GM10266 (cell line): ENCODE measurements at regions not wholly inside any gene's neighbourhood (a gene's known extent, or its start where the extent isn't known, plus 50 kb on each side); places are given as distances from the start of the nearest gene placed in this dataset.
"Not testable (repeated sequence)": the region's sequence is repeated elsewhere in the genome, so short reads cannot be mapped to it uniquely, and the experiment has no call there.

Source experiments
- DNase-seq: peaks from one replicate; pipeline ENCODE4 v3.0.0; 2012; ENCODE audit errors: extremely low spot score
- TF ChIP-seq, protein P1 (sequence below): IDR thresholded peaks from 2 replicates; pipeline ENCODE4 v1.5.1; 2012; ENCODE audit warnings: mild to moderate bottlenecking, low read depth; ENCODE audit not compliant: control insufficient read depth, insufficient read depth; ENCODE audit errors: missing control alignments

DNA sequence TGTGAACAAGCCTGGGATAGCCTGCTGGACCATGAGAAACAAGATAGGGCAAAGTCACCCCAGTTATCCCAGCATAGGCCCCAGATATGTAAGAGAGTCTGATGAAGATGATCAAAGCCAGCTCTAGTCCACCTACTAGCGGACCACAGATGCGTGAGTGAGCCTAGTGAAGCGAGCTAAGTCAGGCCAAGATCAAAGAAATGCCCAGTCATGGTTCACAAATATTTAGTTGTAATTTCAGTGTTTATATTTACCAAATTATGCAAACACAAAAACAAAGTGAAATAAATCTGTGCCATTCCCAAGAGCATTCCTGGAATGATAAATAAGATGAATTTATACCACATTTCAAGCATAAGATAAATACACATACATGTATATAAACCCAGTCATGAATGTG is 308.1 kb upstream of the CTNNB1 start:
- DNase-seq: no peak
- TF ChIP-seq, protein P1, sequence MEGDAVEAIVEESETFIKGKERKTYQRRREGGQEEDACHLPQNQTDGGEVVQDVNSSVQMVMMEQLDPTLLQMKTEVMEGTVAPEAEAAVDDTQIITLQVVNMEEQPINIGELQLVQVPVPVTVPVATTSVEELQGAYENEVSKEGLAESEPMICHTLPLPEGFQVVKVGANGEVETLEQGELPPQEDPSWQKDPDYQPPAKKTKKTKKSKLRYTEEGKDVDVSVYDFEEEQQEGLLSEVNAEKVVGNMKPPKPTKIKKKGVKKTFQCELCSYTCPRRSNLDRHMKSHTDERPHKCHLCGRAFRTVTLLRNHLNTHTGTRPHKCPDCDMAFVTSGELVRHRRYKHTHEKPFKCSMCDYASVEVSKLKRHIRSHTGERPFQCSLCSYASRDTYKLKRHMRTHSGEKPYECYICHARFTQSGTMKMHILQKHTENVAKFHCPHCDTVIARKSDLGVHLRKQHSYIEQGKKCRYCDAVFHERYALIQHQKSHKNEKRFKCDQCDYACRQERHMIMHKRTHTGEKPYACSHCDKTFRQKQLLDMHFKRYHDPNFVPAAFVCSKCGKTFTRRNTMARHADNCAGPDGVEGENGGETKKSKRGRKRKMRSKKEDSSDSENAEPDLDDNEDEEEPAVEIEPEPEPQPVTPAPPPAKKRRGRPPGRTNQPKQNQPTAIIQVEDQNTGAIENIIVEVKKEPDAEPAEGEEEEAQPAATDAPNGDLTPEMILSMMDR: no peak

DNA sequence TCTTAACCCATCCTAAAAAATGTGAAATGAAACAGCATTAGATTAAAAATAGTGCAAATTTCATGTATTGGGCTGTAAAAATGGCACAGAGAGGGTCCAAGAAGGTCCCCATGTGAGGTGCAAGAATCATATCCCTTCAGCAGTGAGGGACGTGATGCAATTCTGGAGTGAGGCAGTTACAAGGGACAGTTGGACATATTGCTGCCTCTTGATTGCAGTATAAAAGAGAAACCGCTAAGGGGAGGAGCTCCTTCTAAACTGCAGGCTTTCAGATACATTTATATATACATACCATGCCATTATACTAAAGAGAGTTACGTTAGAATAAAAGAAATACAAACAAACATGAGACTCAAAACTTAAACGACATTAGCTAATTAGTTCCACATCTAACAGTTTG is 304.2 kb upstream of the CTNNB1 start:
- no peak for DNase-seq
- TF ChIP-seq, protein P1: no peak

DNA sequence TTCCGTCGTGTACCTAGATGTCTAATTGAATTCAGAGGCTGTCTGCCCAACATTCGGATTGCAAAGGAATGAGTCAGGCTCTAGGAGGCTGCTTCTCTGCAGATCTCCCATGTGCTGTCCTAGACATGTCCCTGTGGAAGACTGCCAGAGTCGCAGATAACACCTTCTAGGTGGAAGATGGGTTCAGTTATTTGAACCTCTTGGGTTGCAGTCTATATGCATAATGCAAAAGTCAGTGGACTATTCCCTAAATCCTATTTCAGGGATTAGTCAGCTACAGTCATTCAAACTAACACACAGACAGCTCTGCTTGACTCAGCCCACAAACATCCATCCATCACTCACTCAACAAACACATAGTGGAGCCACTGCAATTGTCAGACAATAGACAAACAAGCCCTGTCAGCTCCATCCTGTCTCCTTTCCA is 300.0 kb upstream of the CTNNB1 start:
- DNase-seq: no peak
- TF ChIP-seq, protein P1: no peak

DNA sequence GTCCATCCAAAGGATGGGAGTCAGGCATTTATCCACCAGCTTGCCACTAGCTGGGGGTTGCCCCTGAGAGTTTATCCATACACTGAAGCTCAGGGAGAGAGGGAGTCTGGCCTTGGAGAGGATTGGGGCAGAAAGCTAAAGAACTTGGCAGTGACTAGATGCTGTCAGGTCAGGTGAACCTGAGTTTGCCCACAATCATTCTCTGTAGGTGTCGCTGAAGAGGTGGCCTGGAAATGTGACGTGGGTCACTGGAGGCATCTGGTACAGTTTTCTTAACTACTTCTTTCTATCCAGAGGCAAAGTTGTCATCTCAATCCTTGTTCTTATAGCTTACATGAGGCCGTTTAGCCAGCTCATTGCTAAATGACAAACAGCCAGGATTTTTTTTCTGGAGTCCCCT is 298.0 kb upstream of the CTNNB1 start:
- no peak for DNase-seq
- TF ChIP-seq, protein P1: no peak

DNA sequence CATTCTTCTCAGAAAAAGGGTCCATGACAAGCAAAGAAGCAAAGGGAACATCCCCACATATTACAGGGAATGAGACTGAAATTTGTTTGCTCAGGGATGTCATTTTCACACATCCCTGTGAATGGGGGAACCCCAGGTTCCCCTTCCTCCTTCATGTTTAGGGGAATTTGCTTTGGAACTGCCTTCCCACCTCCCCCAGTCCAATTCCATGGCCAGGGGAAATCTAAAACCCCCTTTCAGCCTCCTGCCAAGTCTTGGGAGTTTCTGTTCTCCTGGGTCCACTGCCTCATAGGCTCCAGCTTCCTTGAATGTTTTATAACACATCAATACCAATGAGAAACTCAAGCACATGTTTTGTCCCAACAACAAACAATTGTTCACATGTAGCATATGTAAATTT is 297.5 kb upstream of the CTNNB1 start:
- TF ChIP-seq, protein P1: no peak
- no peak for DNase-seq

DNA sequence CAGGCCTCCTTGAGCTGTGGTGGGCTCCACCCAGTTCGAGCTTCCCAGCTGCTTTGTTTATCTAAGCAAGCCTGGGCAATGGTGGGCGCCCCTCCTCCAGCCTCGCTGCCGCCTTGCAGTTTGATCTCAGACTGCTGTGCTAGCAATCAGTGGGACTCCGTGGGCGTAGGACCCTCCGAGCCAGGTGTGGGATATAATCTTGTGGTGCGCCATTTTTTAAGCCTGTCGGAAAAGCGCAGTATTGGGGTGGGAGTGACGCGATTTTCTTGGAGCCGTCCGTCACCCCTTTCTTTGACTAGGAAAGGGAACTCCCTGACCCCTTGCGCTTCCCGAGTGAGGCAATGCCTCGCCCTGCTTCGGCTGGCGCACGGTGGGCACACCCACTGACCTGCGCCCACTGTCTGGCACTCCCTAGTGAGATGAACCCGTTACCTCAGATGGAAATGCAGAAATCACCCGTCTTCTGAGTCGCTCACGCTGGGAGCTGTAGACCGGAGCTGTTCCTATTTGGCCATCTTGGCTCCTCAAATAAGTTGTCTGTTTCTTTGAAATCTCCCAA is 291.3 kb upstream of the CTNNB1 start:
- not testable (repeated sequence) for DNase-seq

DNA sequence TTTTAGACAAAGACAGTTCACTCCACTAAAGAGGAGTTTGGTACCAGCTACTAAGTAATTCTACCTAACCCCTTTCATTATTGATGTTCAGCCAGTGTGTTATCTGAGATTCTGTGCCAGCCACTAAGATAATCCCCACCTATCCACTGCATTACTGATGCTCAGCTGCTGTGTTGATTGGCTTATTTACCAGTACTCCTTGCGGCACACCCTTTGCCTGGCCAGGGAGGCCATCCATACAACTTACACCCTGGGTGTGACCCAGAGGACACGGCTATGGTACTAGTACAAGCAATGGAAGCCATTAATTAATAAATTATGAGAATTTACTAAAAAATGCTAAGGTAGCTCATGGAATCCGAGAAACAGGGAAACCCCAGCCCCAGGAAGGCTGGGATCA is 290.7 kb upstream of the CTNNB1 start:
- no peak for DNase-seq
- TF ChIP-seq, protein P1: no peak

DNA sequence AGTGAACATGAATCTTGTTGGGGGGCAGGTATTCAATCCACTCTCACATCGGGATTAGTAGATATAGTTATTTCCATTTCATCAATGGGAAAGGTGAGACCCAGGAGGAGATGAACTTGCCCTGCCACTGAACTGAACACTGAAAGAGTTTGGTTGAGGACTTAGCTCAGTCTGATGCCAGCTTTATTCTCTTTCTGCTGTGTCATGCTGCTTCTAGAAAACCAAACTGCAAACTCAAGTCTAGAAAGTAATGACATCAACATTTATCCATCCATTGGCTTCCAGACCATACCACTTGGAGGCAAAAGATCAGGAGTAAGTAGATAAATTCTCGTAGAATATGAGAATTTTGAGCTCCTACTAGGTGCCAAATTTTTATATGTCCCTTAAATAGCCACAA is 288.0 kb upstream of the CTNNB1 start:
- DNase-seq: no peak
- TF ChIP-seq, protein P1: no peak
